Neural cell (in vitro differentiated cells): ENCODE measurements at regions not wholly inside any gene's neighbourhood (a gene's known extent, or its start where the extent isn't known, plus 50 kb on each side); places are given as distances from the start of the nearest gene placed in this dataset.

ENCODE experiments used
- H2AFZ ChIP-seq: fragments of 200-600, 300-800 bp; sonication (generic), shearing (Covaris generic); 2 replicates; pipeline ENCODE4 v1.6.0; 2014; ENCODE audit warnings: low read depth, mild to moderate bottlenecking, antibody characterized with exemption, low read length, moderate library complexity
- H3F3A ChIP-seq: fragments of 200-600 bp; shearing (Covaris generic); 2 replicates; pipeline ENCODE4 v1.6.1; 2016; ENCODE audit warnings: mild to moderate bottlenecking, moderate library complexity, mixed read lengths, antibody characterized with exemption, low read length; ENCODE audit not compliant: insufficient read depth, poor library complexity, severe bottlenecking
- H3K27ac ChIP-seq: fragments of 200-600, 300-800 bp; sonication (generic), shearing (Covaris generic); 2 replicates; pipeline ENCODE4 v1.5.1; 2014; ENCODE audit warnings: mild to moderate bottlenecking, low read length, moderate library complexity
- H3K27me3 ChIP-seq: fragments of 300-800, 200-600 bp; sonication (generic), shearing (Covaris generic); 2 replicates; pipeline ENCODE4 v1.6.0; 2014; ENCODE audit warnings: mild to moderate bottlenecking, low read depth, low read length, moderate library complexity; ENCODE audit not compliant: insufficient read depth
- H3K36me3 ChIP-seq: fragments of 300-800, 200-600 bp; sonication (generic), shearing (Covaris generic); 2 replicates; pipeline ENCODE4 v1.5.1; 2014; ENCODE audit warnings: mild to moderate bottlenecking, antibody characterized with exemption, low read length, moderate library complexity; ENCODE audit not compliant: insufficient read depth
- H3K4me2 ChIP-seq: fragments of 300-800, 200-600 bp; sonication (generic), shearing (Covaris generic); 2 replicates; pipeline ENCODE4 v1.6.0; 2014; ENCODE audit warnings: mild to moderate bottlenecking, low read length
- H3K4me3 ChIP-seq: fragments of 300-800, 200-600 bp; sonication (generic), shearing (Covaris generic); 2 replicates; pipeline ENCODE4 v1.5.1; 2014; ENCODE audit warnings: mild to moderate bottlenecking, low read length, moderate library complexity
- H3K79me2 ChIP-seq: fragments of 200-600 bp; shearing (Covaris generic); replicated peaks from 2 replicates; pipeline ENCODE4 v1.6.0; 2014; ENCODE audit warnings: mild to moderate bottlenecking, low read length, moderate library complexity; ENCODE audit not compliant: insufficient read depth
- H3K9ac ChIP-seq: fragments of 300-800, 200-600 bp; sonication (generic), shearing (Covaris generic); 2 replicates; pipeline ENCODE4 v1.6.1; 2016; ENCODE audit warnings: mild to moderate bottlenecking, low read length, mixed read lengths
- H3K9me2 ChIP-seq: fragments of 200-600 bp; shearing (Covaris generic); 2 replicates; pipeline ENCODE4 v1.6.1; 2016; ENCODE audit warnings: mild to moderate bottlenecking, low read length, mixed read lengths; ENCODE audit not compliant: insufficient read depth
- H3K9me3 ChIP-seq: fragments of 200-600, 300-800 bp; sonication (generic), shearing (Covaris generic); 2 replicates; pipeline ENCODE4 v1.6.1; 2016; ENCODE audit warnings: mild to moderate bottlenecking, mixed run types, low read length, moderate library complexity, mixed read lengths
- H4K20me1 ChIP-seq: fragments of 200-600 bp; shearing (Covaris generic); 2 replicates; pipeline ENCODE4 v1.6.1; 2016; ENCODE audit warnings: mild to moderate bottlenecking, mixed run types; ENCODE audit not compliant: insufficient read depth
- CTCF ChIP-seq: fragments of 450-650 bp; IDR thresholded peaks from 2 replicates; pipeline ENCODE4 v1.5.1; 2014; ENCODE audit warnings: antibody characterized with exemption, mild to moderate bottlenecking, moderate library complexity; ENCODE audit not compliant: poor library complexity, severe bottlenecking
- EP300 ChIP-seq: fragments of 450-650 bp; conservative IDR thresholded peaks from 2 replicates; pipeline ENCODE4 v1.6.1; 2014; ENCODE audit warnings: antibody characterized with exemption, mild to moderate bottlenecking, moderate library complexity; ENCODE audit not compliant: poor library complexity, severe bottlenecking
- EZH2 ChIP-seq: fragments of 200-600, 300-800 bp; shearing (Covaris generic), sonication (generic); IDR thresholded peaks from 2 replicates; pipeline ENCODE4 v1.6.1; 2014; ENCODE audit warnings: antibody characterized with exemption, low read length, borderline replicate concordance, mild to moderate bottlenecking; ENCODE audit not compliant: insufficient read depth, poor library complexity, severe bottlenecking
- MXI1 ChIP-seq: fragments of 450-650 bp; conservative IDR thresholded peaks from 2 replicates; pipeline ENCODE4 v1.6.1; 2014; ENCODE audit warnings: antibody characterized with exemption, mild to moderate bottlenecking; ENCODE audit not compliant: poor library complexity, severe bottlenecking
- POLR2AphosphoS5 ChIP-seq: IDR thresholded peaks from 2 replicates; pipeline ENCODE4 v1.6.1; 2012
- RAD21 ChIP-seq: fragments of 450-650 bp; conservative IDR thresholded peaks from 2 replicates; pipeline ENCODE4 v1.6.1; 2014; ENCODE audit warnings: antibody characterized with exemption, mild to moderate bottlenecking, moderate library complexity
- REST ChIP-seq: IDR thresholded peaks from 2 replicates; pipeline ENCODE4 v1.6.1; 2012; ENCODE audit warnings: borderline replicate concordance
- SMC3 ChIP-seq: fragments of 450-650 bp; conservative IDR thresholded peaks from 2 replicates; pipeline ENCODE4 v1.6.1; 2014; ENCODE audit warnings: antibody characterized with exemption, mild to moderate bottlenecking, moderate library complexity; ENCODE audit not compliant: poor library complexity
- TAF1 ChIP-seq: IDR thresholded peaks from 2 replicates; pipeline ENCODE4 v1.6.1; 2012; ENCODE audit warnings: low read depth

GRCh38 chr5:176183321-176184074 lies 54.7 kb upstream of the SIMC1 start:
- TF ChIP-seq CTCF, result no peak
- no peak for TF ChIP-seq MXI1
- TF ChIP-seq SMC3, result no peak
- H3K79me2 ChIP-seq, result no peaks in the 10 kb centered on the region
- H3K27me3 ChIP-seq, result no peaks in the 10 kb centered on the region
- no peaks in the 10 kb centered on the region for H3K9me2 ChIP-seq
- H3K9ac ChIP-seq, result no peak overlapping the region
- no peaks in the 10 kb centered on the region for H3K36me3 ChIP-seq
- H3K4me2 ChIP-seq, result no peak overlapping the region
- no peaks in the 10 kb centered on the region for H3K9me3 ChIP-seq
- no peak overlapping the region for H3K4me3 ChIP-seq
- no peaks in the 10 kb centered on the region for H4K20me1 ChIP-seq
- H3F3A ChIP-seq, result no peaks in the 10 kb centered on the region
- H2AFZ ChIP-seq, result no peak overlapping the region
- no peak overlapping the region for H3K27ac ChIP-seq

- Histone ChIP-seq H2AFZ (no peak overlapping the region), H3K4me2 (no peak overlapping the region)
Observed at GRCh38 chr5:176184608-176185132, 53.6 kb upstream of the SIMC1 start.

More at GRCh38 chr5:176184608-176185132, 53.6 kb upstream of the SIMC1 start:
- H3F3A ChIP-seq, result no peaks in the 10 kb centered on the region
- TF ChIP-seq REST (no peak), EZH2 (no peak), MXI1 (no peak), EP300 (no peak), CTCF (no peak), RAD21 (no peak), POLR2AphosphoS5 (no peak), TAF1 (no peak), SMC3 (no peak)
- no peak overlapping the region for H3K9ac ChIP-seq
- H3K36me3 ChIP-seq, result no peaks in the 10 kb centered on the region
- no peaks in the 10 kb centered on the region for H3K9me3 ChIP-seq
- H4K20me1 ChIP-seq, result no peaks in the 10 kb centered on the region
- H3K9me2 ChIP-seq, result no peaks in the 10 kb centered on the region
- H3K4me3 ChIP-seq, result no peak overlapping the region
- H3K79me2 ChIP-seq, result no peaks in the 10 kb centered on the region
- no peak overlapping the region for H3K27ac ChIP-seq
- H3K27me3 ChIP-seq, result no peaks in the 10 kb centered on the region
